HG03565 (cell line): ENCODE measurements at regions not wholly inside any gene's neighbourhood (a gene's known extent, or its start where the extent isn't known, plus 50 kb on each side); places are given as distances from the start of the nearest gene placed in this dataset.

Source experiments
- ATAC-seq: cut with Tn5 transposase; IDR thresholded peaks from one replicate; pipeline ENCODE4 v1.9.1; 2021; ENCODE audit warnings: mild to moderate bottlenecking, moderate library complexity; ENCODE audit not compliant: unreplicated experiment

DNA sequence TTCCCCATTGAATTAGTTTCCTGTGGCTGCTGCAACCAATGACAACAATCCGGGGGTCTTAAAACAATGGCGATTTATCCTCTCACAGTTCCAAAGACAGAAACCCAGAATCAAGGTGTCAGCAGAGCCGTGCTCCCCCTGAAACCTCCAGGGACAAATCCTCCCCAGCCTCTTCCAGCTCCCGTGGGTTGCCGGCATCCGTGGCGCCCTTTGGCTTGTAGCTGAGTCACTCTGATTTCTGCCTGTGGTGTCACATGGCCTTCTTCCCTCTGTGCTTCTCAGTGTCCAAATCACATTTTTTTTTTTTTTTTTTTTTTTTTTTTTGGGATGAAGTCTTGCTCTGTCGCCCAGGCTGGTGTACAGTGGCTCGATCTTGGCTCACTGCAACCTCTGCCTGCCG lies 64.5 kb upstream of the STX18 start:
- no peak for ATAC-seq

DNA sequence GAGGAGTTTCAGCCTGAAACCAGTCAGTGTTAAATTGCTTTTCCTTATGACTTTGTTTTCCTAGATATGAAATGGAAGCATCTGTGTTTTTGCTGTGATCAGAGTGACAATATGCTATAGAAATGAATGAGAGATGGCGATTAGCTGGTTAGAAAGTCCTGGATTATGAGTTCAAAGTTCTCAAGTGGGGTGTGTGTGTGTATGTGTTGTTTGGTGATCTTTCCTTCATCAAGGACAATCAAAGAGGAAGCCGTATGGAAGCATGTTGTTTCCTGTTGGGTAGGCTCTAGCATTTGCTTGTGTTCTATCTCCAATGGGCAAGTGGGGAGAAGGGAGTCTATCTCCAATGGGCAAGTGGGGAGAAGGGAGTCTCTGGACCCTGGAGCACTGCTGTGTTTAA lies 64.0 kb upstream of the STX18 start:
- ATAC-seq = no peak

DNA sequence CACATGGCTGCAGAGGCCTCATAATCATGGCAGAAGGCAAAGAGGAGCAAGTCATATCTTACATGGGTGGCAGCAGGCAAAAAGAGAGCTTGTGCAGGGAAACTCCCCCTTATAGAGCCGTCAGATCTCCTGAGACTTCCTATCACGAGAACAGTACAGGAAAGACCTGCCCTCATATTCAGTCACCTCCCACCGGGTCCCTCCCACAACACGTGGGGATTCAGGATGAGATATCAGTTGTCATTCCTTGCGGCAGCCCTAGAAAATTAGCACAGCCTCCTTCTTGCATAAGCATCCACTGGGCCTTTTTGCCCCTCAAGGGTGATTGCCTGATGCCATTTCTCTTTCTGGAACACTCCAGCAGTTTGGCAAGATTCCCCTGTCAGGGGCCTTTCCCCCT lies 61.7 kb upstream of the STX18 start:
- ATAC-seq = no peak

DNA sequence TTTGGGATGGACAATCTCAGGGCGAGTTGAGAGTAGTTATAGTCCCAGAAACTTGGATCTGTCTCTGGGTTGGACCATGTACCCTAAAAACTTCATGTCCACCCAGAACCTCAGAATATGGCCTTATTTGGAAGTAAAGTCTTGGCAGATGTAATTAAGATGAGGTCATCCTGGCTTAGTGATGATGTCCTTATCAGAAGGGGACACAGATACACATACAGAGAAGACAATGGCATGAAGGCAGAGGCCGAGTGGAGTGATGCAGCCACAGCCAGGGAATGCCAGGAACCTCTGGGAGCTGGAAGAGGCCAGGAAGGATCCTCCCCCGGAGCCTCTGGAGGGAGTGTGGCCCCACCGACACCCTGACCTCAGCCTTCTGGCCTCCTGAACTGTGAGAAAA lies 61.2 kb upstream of the STX18 start:
- no peak for ATAC-seq

DNA sequence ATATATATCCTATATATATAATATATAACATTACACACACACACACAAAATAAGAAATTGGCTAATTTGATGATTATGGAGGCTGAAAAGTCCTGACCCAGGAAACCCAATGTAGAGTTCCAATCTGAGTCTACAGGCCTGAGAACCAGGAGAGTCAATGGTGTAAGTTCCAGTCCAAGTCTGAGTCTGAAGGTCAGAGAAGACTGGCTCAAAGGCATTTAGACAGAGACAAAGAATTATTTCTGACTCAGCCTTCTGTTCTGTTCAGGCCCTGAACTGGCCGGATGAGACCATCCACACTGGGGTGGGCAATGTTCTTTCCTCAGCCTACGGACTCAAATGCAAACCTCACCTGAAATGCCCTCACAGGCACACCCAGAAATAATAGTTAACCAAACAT lies 60.6 kb upstream of the STX18 start:
- ATAC-seq = no peak

DNA sequence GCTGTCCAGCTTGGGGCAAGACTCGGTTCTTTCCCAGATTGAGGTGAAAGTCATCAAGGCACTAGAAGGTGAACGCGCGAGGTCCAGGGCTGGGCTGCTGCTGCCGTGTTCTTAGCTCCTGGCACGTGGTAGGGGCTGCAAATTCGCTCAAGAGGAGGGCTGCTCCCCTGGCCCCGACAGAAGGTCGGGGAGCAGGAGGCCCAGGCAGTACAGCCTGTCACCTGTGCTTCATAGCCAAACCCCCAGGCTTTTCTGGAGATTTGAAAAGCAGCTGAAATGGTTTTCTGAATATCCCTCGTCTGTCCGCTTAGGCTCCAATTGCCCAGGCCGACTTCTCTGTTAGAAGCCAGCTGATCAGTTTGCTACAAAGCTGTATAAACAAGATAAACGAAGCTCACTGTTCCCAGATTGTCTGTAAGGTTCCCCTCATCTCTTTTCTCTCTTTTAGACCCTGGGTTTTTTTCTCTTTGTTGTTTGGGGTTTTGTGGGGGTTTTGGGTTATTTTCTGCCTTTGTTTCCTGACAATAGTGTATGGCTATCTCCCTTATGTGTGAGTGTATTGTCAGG lies 60.0 kb upstream of the STX18 start:
- no peak for ATAC-seq

DNA sequence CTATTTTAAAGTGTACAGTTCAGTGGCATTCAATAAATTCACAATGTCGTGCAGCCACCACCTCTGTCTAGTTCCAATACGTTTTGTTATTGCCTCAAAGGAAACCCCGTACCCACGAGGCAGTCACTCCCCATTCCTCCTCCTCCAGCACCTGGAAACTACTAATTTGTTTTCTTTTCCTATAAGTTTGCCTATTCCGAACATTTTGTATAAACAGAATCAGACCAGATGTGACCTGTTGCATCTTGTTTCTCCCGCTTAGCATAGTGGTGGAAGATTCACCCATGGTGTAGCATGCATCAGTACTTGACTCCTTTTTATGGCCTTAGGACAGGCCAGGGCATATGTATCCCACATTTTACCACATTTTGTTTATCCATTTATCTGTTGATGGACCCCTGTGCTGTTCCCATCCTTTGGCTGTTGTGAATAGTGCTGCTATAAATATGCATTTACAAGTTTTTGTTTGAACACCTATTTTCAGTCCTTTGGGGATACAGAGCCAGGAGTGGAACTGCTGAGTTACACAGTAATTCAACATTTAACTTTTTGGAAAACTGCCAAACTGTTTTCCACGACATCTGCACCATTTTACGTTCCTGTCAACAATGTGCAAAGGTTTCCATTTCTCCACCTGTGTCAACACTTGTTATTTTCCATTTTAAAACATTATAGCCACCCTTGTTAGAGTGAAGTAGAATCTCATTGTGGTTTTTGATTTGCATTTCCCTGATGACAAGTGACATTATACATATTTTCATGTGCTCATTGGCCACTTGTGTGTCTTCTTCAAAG lies 57.8 kb upstream of the STX18 start:
- no peak for ATAC-seq

DNA sequence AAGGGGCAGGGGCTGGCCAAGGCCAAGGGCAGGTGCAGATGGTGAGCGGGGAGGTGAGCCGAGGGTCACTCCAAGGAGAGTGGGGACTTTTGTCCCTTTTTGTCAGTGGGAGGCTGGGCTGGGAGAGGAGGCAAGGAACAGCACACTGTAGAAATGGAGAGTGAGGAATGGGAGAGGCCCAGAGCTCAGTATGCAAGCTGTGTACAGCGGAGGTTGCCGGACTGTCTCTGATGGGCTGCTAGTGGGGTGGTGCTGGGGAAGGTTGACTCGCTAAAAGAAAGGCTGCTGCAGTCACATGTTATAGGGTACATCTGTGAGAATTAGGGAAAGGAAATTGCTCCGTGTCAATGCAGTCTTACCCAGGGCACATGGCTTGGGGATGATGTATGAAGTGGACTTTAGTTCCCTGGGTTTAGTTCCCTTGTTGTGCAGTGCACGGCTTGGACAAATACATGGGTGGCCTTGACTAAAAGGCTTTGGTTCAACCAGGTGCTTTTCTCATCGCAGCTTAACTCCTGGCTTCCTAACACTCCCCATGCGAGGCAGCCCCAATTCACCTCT lies 57.1 kb upstream of the STX18 start:
- no peak for ATAC-seq

DNA sequence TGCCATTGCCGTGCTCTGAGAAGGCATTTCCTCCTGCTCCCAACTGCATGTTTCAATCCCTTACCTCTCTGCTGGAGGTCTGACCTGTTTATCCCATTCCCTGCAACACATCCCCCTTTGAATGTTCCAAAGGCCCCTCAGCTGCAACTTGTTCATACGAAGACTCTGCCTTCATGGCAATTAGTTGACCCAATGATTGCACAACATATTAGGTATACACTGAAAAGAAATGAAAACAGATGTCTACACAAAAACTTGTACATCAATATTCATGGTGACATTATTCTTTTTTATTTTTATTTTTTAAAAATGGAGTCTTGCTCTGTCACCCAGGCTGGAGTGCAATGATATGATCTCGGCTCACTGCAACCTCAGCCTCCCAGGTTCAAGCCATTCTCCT lies 54.9 kb upstream of the STX18 start:
- no peak for ATAC-seq

DNA sequence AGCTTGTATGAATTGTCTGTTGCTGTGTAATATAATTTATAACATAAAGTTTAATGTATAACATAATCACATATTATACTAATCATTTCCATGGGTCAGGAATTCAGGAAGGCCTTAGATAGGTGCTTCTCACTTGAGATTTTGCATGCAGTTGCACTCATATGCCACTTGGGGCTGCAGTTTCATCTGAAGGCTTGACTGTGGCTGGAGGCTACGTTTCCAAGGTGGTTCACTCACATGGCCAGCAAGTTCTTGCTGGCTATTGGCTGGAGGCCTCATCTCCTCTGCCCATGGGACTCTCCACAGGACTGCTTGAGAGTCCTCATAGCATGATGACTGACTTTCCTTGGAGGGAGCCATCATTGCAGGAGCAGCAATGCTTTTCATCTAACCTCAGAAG lies 53.4 kb upstream of the STX18 start:
- ATAC-seq = no peak

DNA sequence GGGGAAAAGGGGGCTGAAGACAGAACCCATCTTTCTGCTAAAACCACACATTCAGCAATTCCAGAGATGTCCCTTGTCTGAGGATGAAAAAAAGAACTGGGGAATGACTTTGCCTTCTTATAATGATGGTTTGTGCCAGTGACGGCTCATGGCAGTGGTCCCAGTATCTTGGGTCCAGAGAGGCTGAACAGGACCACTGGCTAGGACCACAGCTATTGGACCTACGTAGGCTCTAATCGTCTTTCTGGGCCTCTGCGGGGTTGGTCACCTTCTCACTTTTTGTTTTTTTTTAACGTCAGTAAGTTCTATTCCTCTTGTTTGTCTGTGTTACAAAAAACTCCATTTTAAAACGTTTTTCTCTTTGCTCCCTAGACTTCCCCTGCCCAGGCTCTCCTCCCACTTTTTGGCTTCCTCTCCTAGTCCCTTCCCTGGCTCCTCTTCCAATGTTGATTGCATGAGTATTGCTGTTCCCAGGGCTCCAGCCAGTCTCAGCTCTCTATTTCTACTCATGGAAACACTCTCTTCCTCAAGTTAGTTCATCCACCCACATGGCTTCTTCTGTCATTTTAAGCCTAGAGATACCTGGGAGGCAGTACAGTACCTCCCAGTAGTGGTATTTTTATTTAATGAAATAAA lies 52.6 kb upstream of the STX18 start:
- no peak for ATAC-seq

DNA sequence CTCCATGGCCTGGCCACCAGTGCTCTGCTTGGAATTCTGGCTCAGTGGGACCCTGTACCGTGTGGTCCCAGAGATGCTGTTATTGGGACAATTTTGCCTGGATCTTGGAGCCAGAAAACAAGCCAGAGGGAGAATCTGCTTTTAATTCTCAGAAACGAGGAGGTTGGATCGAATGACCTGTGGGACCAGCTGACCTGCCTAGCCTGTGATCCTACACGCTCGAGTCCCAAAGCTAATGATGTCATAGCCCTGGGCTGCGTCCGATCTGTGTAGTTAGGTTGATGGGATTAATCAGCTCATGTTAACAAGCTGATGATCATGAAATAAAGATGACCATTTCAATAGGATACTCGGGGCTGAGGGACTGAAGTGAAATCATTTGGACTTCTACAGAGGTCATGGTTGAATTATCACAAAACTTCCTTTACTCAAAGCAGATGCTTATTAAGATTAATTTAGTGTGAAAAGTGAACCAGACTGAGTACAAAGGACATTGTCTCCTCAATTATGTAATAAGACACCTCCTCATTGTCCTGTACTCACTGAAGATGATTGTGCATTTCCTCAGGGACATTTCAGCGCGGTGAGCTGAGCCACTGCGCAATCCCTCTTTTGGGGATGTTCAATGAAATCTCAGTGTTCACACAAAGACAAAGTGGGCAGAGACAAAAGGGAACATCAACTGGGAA lies 51.9 kb upstream of the STX18 start:
- no peak for ATAC-seq

DNA sequence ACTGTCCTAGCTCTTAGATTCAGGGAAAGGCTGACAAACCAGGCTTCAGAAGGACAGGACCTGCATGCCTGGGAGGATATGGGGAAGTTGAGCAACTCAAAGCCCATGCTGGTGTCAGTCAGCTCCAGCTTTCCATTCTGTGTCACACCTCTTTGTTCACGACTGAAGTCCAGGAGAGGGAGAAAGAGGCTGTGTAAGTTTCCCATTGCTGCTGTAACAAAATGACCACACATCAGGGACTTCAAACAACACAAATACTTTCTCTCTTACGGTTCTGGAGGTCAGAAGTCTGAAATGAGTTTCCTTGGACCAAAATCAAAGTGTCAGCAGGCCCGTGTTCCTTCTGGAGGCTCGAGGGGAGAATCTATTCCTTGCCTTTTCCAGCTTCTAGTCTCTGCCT lies 50.6 kb upstream of the STX18 start:
- ATAC-seq = no peak
